Neural progenitor cell (in vitro differentiated cells): ENCODE measurements at regions not wholly inside any gene's neighbourhood (a gene's known extent, or its start where the extent isn't known, plus 50 kb on each side); places are given as distances from the start of the nearest gene placed in this dataset.

ENCODE experiments used
- DNase-seq: peaks from one replicate; pipeline ENCODE4 v3.0.0-alpha.2; 2016; ENCODE audit warnings: low spot score
- H2AFZ ChIP-seq: fragments of 200-600 bp; sonication (generic); replicated peaks from 2 replicates; pipeline ENCODE4 v1.6.1; 2016; ENCODE audit warnings: antibody characterized with exemption
- H3F3A ChIP-seq: fragments of 200-600 bp; sonication (generic); 2 replicates; pipeline ENCODE4 v1.6.1; 2016; ENCODE audit warnings: antibody characterized with exemption, low read depth
- H3K27ac ChIP-seq: fragments of 200-600 bp; sonication (generic); 2 replicates; pipeline ENCODE4 v1.5.1; 2016; ENCODE audit warnings: mild to moderate bottlenecking
- H3K27me3 ChIP-seq: fragments of 200-600 bp; sonication (generic); 2 replicates; pipeline ENCODE4 v1.6.1; 2016; ENCODE audit warnings: mild to moderate bottlenecking, moderate library complexity
- H3K36me3 ChIP-seq: fragments of 200-600 bp; sonication (generic); 2 replicates; pipeline ENCODE4 v1.5.1; 2016
- H3K4me1 ChIP-seq: fragments of 200-600 bp; sonication (generic); 2 replicates; pipeline ENCODE4 v1.6.1; 2016; ENCODE audit warnings: mixed run types
- H3K4me2 ChIP-seq: fragments of 200-600 bp; sonication (generic); 2 replicates; pipeline ENCODE4 v1.6.1; 2016
- H3K4me3 ChIP-seq: fragments of 200-600 bp; sonication (generic); 2 replicates; pipeline ENCODE4 v1.5.1; 2016
- H3K79me2 ChIP-seq: fragments of 200-600 bp; sonication (generic); 2 replicates; pipeline ENCODE4 v1.6.1; 2016; ENCODE audit warnings: low read depth
- H3K9ac ChIP-seq: fragments of 200-600 bp; sonication (generic); 2 replicates; pipeline ENCODE4 v1.6.1; 2016
- H3K9me3 ChIP-seq: fragments of 200-600 bp; sonication (generic); 2 replicates; pipeline ENCODE4 v1.5.1; 2016; ENCODE audit warnings: low read depth
- H4K20me1 ChIP-seq: fragments of 200-600 bp; sonication (generic); 2 replicates; pipeline ENCODE4 v1.6.1; 2016; ENCODE audit warnings: low read depth
- H3K27ac Mint-ChIP-seq: 3 replicates; pipeline ENCODE4 v1.8.0; 2021; ENCODE audit warnings: mixed read lengths
- H3K27me3 Mint-ChIP-seq: 2 replicates; pipeline ENCODE4 v1.8.0; 2022; ENCODE audit warnings: low read depth, mild to moderate bottlenecking, inconsistent platforms, moderate library complexity, mixed read lengths; ENCODE audit not compliant: insufficient read depth
- H3K36me3 Mint-ChIP-seq: 3 replicates; pipeline ENCODE4 v1.8.0; 2021; ENCODE audit warnings: mixed read lengths
- H3K4me1 Mint-ChIP-seq: 3 replicates; pipeline ENCODE4 v1.8.0; 2021; ENCODE audit warnings: mixed read lengths
- H3K4me3 Mint-ChIP-seq: 3 replicates; pipeline ENCODE4 v1.8.0; 2021; ENCODE audit warnings: mild to moderate bottlenecking, moderate library complexity, mixed read lengths
- H3K9me3 Mint-ChIP-seq: 3 replicates; pipeline ENCODE4 v1.8.0; 2020; ENCODE audit warnings: mixed read lengths
- EZH2 ChIP-seq: fragments of 200-600 bp; sonication (generic); IDR thresholded peaks from 2 replicates; pipeline ENCODE4 v1.6.1; 2017; ENCODE audit warnings: antibody characterized with exemption, mild to moderate bottlenecking, moderate library complexity
- EZH2phosphoT487 ChIP-seq: fragments of 200-600 bp; sonication (generic); IDR thresholded peaks from 2 replicates; pipeline ENCODE4 v1.6.1; 2017; ENCODE audit warnings: antibody characterized with exemption
- TF ChIP-seq, protein P1 (sequence below): fragments of 200-600 bp; sonication (generic); IDR thresholded peaks from 2 replicates; pipeline ENCODE4 v1.5.1; 2017; ENCODE audit warnings: antibody characterized with exemption, mild to moderate bottlenecking

DNA sequence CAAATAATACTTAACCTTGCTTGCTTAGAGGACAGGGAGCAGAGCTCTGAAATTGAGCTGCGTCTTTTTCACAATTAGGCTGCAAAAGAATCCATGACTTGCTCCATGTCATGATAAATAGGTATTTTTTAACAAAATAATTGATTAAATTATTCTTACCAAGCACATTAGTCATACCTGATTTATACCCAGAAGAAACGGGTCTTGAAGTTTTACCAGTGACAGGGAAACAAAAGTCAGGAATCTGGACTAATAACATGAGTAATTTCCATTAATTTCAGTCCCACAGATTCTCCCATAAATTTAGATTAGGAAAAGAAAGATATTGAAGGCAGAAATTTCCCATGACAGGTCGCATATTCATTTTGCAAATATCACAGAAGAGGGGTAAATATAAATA lies 85.0 kb upstream of the BMP5 start:
- TF ChIP-seq EZH2 (no peak), EZH2phosphoT487 (no peak)
- TF ChIP-seq, protein P1, sequence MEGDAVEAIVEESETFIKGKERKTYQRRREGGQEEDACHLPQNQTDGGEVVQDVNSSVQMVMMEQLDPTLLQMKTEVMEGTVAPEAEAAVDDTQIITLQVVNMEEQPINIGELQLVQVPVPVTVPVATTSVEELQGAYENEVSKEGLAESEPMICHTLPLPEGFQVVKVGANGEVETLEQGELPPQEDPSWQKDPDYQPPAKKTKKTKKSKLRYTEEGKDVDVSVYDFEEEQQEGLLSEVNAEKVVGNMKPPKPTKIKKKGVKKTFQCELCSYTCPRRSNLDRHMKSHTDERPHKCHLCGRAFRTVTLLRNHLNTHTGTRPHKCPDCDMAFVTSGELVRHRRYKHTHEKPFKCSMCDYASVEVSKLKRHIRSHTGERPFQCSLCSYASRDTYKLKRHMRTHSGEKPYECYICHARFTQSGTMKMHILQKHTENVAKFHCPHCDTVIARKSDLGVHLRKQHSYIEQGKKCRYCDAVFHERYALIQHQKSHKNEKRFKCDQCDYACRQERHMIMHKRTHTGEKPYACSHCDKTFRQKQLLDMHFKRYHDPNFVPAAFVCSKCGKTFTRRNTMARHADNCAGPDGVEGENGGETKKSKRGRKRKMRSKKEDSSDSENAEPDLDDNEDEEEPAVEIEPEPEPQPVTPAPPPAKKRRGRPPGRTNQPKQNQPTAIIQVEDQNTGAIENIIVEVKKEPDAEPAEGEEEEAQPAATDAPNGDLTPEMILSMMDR = no peak
- Histone ChIP-seq H3K4me1 (no peaks in the 10 kb centered on the region), H3K4me3 (no peak overlapping the region), H3K79me2 (no peaks in the 10 kb centered on the region), H2AFZ (no peak overlapping the region), H3F3A (no peaks in the 10 kb centered on the region), H3K27me3 (no peaks in the 10 kb centered on the region), H3K9me3 (no peaks in the 10 kb centered on the region), H3K36me3 (no peaks in the 10 kb centered on the region), H3K27ac (no peak overlapping the region), H3K4me2 (no peak overlapping the region), H4K20me1 (no peaks in the 10 kb centered on the region), H3K9ac (no peak overlapping the region)
- Mint-ChIP-seq H3K27ac (no peak overlapping the region), H3K4me3 (no peak overlapping the region), H3K36me3 (no peaks in the 10 kb centered on the region), H3K9me3 (no peaks in the 10 kb centered on the region), H3K4me1 (no peaks in the 10 kb centered on the region), H3K27me3 (peaks cover 2% of the 10 kb centered on the region)
- no peak for DNase-seq

- Mint-ChIP-seq H3K27ac (no peak overlapping the region), H3K4me3 (no peak overlapping the region), H3K4me1 (no peaks in the 10 kb centered on the region), H3K9me3 (no peaks in the 10 kb centered on the region), H3K27me3 (peaks cover 2% of the 10 kb centered on the region), H3K36me3 (no peaks in the 10 kb centered on the region)
- Histone ChIP-seq H3K4me1 (no peaks in the 10 kb centered on the region), H3K4me2 (no peak overlapping the region), H3K9ac (no peak overlapping the region), H3K27ac (no peak overlapping the region), H4K20me1 (no peaks in the 10 kb centered on the region), H3K79me2 (no peaks in the 10 kb centered on the region), H3F3A (no peaks in the 10 kb centered on the region), H3K36me3 (no peaks in the 10 kb centered on the region), H3K4me3 (no peak overlapping the region), H3K9me3 (no peaks in the 10 kb centered on the region), H2AFZ (no peak overlapping the region), H3K27me3 (no peaks in the 10 kb centered on the region)
- no peak for DNase-seq
- no peak for TF ChIP-seq EZH2
- TF ChIP-seq EZH2phosphoT487 = no peak
- TF ChIP-seq, protein P1 = no peak
These were observed 83.4 kb upstream of the BMP5 start for GRCh38 chr6:55958790-55959189.

GRCh38 chr6:55957961-55958422 lies 82.6 kb upstream of the BMP5 start:
- Histone ChIP-seq H4K20me1 (no peaks in the 10 kb centered on the region), H3K36me3 (no peaks in the 10 kb centered on the region), H3K4me3 (no peak overlapping the region), H3K27me3 (no peaks in the 10 kb centered on the region), H3K27ac (no peak overlapping the region), H3K79me2 (no peaks in the 10 kb centered on the region), H3K4me1 (no peaks in the 10 kb centered on the region), H3K9me3 (no peaks in the 10 kb centered on the region), H2AFZ (no peak overlapping the region), H3K9ac (no peak overlapping the region), H3K4me2 (no peak overlapping the region), H3F3A (no peaks in the 10 kb centered on the region)
- no peak overlapping the region for H3K27ac Mint-ChIP-seq
- no peaks in the 10 kb centered on the region for H3K9me3 Mint-ChIP-seq
- DNase-seq = no peak
- no peak overlapping the region for H3K4me3 Mint-ChIP-seq
- peaks cover 2% of the 10 kb centered on the region for H3K27me3 Mint-ChIP-seq
- no peaks in the 10 kb centered on the region for H3K36me3 Mint-ChIP-seq
- H3K4me1 Mint-ChIP-seq = no peaks in the 10 kb centered on the region
- no peak for TF ChIP-seq EZH2phosphoT487
- TF ChIP-seq EZH2 = no peak
- TF ChIP-seq, protein P1 = no peak
